ENCODE measurements at regions not wholly inside any gene's neighbourhood (a gene's known extent, or its start where the extent isn't known, plus 50 kb on each side); places are given as distances from the start of the nearest gene placed in this dataset.
"Not testable (repeated sequence)": the region's sequence is repeated elsewhere in the genome, so short reads cannot be mapped to it uniquely, and the experiment has no call there.

- TF ChIP-seq REST (IDR thresholded peaks at IDR 0.05; ENCODE audit: low read depth, low read length); MTA3 (IDR thresholded peaks at IDR 0.05; ENCODE audit: borderline replicate concordance, low read length); EZH2 (IDR thresholded peaks at IDR 0.05; ENCODE audit: borderline replicate concordance, control insufficient read depth, low read depth, low read length); POLR2A (IDR thresholded peaks at IDR 0.05; ENCODE audit: low read depth, low read length); RELA (IDR thresholded peaks at IDR 0.05; ENCODE audit: borderline replicate concordance, partially characterized antibody); NR2C1 (IDR thresholded peaks at IDR 0.05); PBX3 (IDR thresholded peaks at IDR 0.05; ENCODE audit: insufficient replicate concordance, low read depth, low read length); CTCF (IDR thresholded peaks at IDR 0.05 in 2 of 3, conservative IDR thresholded peaks at IDR 0.05 in 1 of 3; ENCODE audit: control insufficient read depth in 2 of 3, extremely low read depth in 1 of 3, insufficient read depth in 1 of 3, low read depth in 3 of 3, low read length in 3 of 3): not testable (repeated sequence)
Observed at GRCh38 chr2:97321936-97322713, 209.2 kb downstream of the ANKRD36 start.
